ENCODE measurements at regions not wholly inside any gene's neighbourhood (a gene's known extent, or its start where the extent isn't known, plus 50 kb on each side); places are given as distances from the start of the nearest gene placed in this dataset.

GRCh38 chr9:69965416-69966145 is 78.1 kb upstream of the MAMDC2 start:
- TF ChIP-seq POLR2AphosphoS5 (IDR thresholded peaks at IDR 0.05) (no peak), CTCF (IDR thresholded peaks at IDR 0.05) (no peak), EP300 (IDR thresholded peaks at IDR 0.05) (no peak), POLR2A (IDR thresholded peaks at IDR 0.05; ENCODE audit: low read depth) (no peak)
- no peak overlapping the region for H3K4me3 ChIP-seq
- H3K27ac ChIP-seq (replicated peaks in 1 of 4), result no peak overlapping the region
- no peaks in the 10 kb centered on the region for H3K36me3 ChIP-seq
- WGBS, result 80% methylated on average over 6 of the region's 6 CpGs
- no peak for DNase-seq (ENCODE audit: extremely low spot score)
- H3K27me3 ChIP-seq, result no peaks in the 10 kb centered on the region
- intact Hi-C loops (cut with DNase I), result no loop called here
- peaks cover 0 to 9% (median 3%) of the 10 kb centered on the region in 4 donors for H3K4me1 ChIP-seq
- H3K9me3 ChIP-seq, result no peaks in the 10 kb centered on the region

DNA sequence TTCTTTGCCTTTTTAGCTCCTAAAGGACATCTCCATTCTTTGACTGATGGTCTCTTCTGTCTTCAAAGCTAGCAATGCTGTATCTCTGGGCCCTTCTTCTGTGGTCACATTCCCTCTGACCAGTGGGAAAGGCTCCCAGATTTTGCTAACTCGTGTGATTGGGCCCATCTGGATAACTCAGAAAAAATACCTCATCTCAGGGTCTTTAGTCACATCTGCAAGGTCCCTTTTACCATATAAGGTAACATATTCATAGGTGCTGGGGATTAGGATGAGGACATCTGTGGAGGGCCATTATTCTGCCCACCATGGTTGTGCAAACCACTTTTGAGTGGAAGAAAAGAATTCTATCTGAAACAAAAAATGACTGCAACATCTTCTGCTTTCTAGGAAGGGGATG is 76.3 kb upstream of the MAMDC2 start:
- no peak for DNase-seq (ENCODE audit: extremely low spot score)
- peaks cover 0 to 21% (median 13%) of the 10 kb centered on the region in 4 donors for H3K4me1 ChIP-seq
- no peak for TF ChIP-seq POLR2A (IDR thresholded peaks at IDR 0.05; ENCODE audit: low read depth)
- TF ChIP-seq CTCF (IDR thresholded peaks at IDR 0.05), result no peak
- TF ChIP-seq POLR2AphosphoS5 (IDR thresholded peaks at IDR 0.05), result no peak
- TF ChIP-seq EP300 (IDR thresholded peaks at IDR 0.05), result no peak
- intact Hi-C loops (cut with DNase I), result no loop called here
- H3K4me3 ChIP-seq, result no peak overlapping the region
- no peaks in the 10 kb centered on the region for H3K9me3 ChIP-seq
- WGBS, result 64% methylated on average over 1 of the region's 1 CpG
- no peaks in the 10 kb centered on the region for H3K27me3 ChIP-seq
- H3K36me3 ChIP-seq, result no peaks in the 10 kb centered on the region
- no peak overlapping the region for H3K27ac ChIP-seq (replicated peaks in 1 of 4)

DNA sequence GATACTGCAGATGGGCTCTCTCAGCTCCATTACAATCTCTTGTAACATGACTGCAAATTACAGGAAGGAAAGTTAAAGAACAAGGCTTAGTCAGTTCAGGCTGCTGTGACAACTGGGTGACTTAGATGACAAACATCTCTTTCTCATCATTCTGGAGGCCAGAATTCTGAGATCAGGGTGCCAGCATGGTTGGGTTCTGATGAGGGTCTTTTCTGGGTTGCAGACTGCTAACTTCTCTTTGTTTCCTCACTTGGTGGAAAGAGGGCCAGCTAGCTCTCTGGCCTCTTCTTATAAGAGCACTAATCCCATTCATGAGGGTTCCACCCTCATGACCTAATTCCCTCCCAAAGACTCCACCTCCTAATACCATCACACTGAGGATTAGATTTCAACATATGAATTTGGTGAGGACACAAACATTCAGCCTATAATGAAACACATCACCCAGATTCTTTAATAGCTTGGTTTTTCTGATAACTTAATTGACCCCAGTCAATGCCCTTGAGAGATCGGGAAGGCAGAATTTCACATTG is 73.6 kb upstream of the MAMDC2 start:
- 91% methylated on average over 1 of the region's 1 CpG for WGBS
- peaks cover 0 to 19% (median 13%) of the 10 kb centered on the region in 4 donors for H3K4me1 ChIP-seq
- H3K9me3 ChIP-seq, result no peaks in the 10 kb centered on the region
- H3K36me3 ChIP-seq, result no peaks in the 10 kb centered on the region
- intact Hi-C loops (cut with DNase I), result loop anchor here (5.0 to 10.0 kb wide), 2 partner anchors 72 to 635 kb away; partner anchors contain the start of gene MAMDC2
- H3K27ac ChIP-seq (replicated peaks in 1 of 4), result no peak overlapping the region
- no peaks in the 10 kb centered on the region for H3K27me3 ChIP-seq
- TF ChIP-seq POLR2AphosphoS5 (IDR thresholded peaks at IDR 0.05) (no peak), CTCF (IDR thresholded peaks at IDR 0.05) (no peak), EP300 (IDR thresholded peaks at IDR 0.05) (no peak), POLR2A (IDR thresholded peaks at IDR 0.05; ENCODE audit: low read depth) (no peak)
- H3K4me3 ChIP-seq, result no peak overlapping the region
- DNase-seq (ENCODE audit: extremely low spot score), result no peak

- intact Hi-C loops (cut with DNase I), result loop anchor here (1.0 to 10.0 kb wide), 3 partner anchors 70 to 633 kb away; partner anchors contain the start of gene MAMDC2
- Histone ChIP-seq H3K27me3 (no peaks in the 10 kb centered on the region), H3K36me3 (no peaks in the 10 kb centered on the region), H3K9me3 (no peaks in the 10 kb centered on the region), H3K4me3 (peak overlapping the region in 1 of 4 donors; percentile 11), H3K27ac (replicated peaks in 1 of 4) (peak overlapping the region in 2 of 4 donors; percentile 12 to 31), H3K4me1 (peaks cover 0 to 31% (median 13%) of the 10 kb centered on the region in 4 donors)
- DNase-seq (ENCODE audit: extremely low spot score), result no peak
- WGBS, result 37% methylated on average over 16 of the region's 16 CpGs
- TF ChIP-seq EP300 (IDR thresholded peaks at IDR 0.05), result no peak
- TF ChIP-seq POLR2AphosphoS5 (IDR thresholded peaks at IDR 0.05), result peak; percentile 42 to 44
- no peak for TF ChIP-seq POLR2A (IDR thresholded peaks at IDR 0.05; ENCODE audit: low read depth)
- TF ChIP-seq CTCF (IDR thresholded peaks at IDR 0.05), result peak; percentile 88 to 91 (median 89)
These were observed 71.8 kb upstream of the MAMDC2 start for GRCh38 chr9:69971643-69972449.
